ENCODE measurements at regions not wholly inside any gene's neighbourhood (a gene's known extent, or its start where the extent isn't known, plus 50 kb on each side); places are given as distances from the start of the nearest gene placed in this dataset.

- no peak for TF ChIP-seq CTCF (IDR thresholded peaks at IDR 0.05; ENCODE audit: low read depth, low read length, poor library complexity, severe bottlenecking)
- TF ChIP-seq EZH2phosphoT487 (IDR thresholded peaks at IDR 0.05; ENCODE audit: borderline replicate concordance, low read length), result no peak
Observed at GRCh38 chr6:122141246-122141645, 258.2 kb upstream of the HSF2 start.

Measured in DOHH2 (cell line).